ENCODE measurements at regions not wholly inside any gene's neighbourhood (a gene's known extent, or its start where the extent isn't known, plus 50 kb on each side); places are given as distances from the start of the nearest gene placed in this dataset.

DNA sequence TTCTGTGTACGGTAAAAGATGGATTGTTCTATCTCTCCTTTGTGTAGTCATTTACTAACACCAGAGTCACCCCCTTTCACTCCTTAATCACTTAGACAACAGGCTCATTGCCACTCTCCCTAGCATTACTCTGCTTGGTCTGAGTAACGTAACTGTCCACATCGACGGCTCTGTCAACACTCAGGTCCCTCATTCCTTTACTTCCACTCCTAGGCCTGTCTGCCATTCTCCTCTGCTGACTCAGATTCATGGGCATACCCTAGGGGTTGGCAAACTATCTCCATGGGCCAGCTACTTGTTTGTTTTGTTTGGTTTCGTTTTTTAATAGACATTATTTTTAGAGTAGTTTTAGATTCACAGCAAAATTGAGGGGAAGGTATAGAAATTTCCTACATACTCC lies 243.9 kb downstream of the NR4A2 start:
- no peak for DNase-seq

DNA sequence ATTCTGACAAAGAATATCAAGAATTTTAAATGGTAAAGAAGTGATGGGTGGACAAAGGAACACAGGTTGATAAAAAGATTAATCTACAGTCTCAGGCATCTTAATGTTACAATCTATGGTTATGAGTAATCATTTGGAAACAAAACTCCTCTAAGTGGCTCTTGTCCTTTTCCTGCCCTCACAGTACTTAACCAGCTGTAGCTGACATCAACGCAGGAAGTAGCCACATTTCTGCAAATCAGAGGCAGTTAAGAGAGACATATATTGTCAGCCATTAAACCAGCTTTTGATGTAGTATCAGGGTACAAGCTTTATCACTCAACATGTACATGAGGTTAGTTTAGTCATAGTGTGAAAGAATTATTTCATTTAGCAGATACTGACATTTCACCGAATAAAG lies 244.6 kb downstream of the NR4A2 start:
- no peak for DNase-seq

DNA sequence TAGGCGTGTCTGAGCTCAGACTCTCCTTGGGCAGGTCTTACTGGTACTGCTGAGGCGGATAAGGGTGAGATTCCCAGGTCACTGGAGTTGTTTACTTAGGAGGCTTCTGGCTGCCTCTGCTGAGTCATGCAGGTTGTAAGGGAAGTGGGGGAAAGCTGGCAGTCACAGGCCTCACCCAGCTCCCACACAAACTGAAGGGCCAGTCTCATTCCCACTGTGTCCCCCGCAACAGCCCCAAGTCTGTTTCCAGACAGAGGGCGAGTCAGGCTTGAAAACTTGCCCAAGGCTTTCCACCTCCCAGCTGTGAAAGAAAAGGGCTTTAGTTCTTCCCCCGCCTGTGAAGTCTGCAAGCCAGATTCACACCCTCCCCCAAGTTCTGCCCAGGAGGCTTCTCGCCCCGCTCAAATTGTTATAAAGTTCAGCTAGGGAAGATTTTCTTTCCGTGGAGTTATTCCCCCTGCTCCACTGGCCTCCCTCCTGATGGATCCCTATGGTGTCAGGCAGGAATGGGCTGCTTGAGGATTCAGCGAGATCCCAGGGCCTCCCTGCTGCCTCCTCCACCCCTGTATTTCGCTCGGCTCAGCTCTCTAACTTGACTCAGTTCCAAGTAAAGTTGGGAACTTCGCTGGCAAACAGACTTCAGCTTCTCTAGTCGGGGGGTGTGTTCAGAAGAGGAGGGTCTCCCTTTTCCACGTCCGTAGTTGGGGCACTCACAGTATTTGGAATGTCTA lies 248.6 kb downstream of the NR4A2 start:
- peak in 2 of 56 donors; percentile 2 to 4 for DNase-seq

DNA sequence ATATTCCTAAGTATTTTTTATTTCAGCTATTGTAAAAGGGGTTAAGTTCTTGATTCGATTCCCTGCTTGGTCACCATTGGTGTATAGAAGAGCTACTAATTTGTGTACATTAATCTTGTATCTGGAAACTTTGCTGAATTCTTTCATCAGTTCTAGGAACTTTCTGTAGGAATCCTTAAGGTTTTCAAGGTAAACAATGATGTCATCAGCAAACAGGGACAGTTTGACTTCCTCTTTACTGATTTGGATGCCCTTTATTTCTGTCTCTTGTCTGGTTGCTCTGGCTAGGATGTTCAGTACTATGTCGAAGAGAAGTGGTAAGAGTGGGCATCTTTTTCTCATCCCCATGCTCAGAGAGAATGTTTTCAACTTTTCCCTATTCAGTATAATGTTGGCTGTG lies 252.7 kb downstream of the NR4A2 start:
- no peak for DNase-seq

DNA sequence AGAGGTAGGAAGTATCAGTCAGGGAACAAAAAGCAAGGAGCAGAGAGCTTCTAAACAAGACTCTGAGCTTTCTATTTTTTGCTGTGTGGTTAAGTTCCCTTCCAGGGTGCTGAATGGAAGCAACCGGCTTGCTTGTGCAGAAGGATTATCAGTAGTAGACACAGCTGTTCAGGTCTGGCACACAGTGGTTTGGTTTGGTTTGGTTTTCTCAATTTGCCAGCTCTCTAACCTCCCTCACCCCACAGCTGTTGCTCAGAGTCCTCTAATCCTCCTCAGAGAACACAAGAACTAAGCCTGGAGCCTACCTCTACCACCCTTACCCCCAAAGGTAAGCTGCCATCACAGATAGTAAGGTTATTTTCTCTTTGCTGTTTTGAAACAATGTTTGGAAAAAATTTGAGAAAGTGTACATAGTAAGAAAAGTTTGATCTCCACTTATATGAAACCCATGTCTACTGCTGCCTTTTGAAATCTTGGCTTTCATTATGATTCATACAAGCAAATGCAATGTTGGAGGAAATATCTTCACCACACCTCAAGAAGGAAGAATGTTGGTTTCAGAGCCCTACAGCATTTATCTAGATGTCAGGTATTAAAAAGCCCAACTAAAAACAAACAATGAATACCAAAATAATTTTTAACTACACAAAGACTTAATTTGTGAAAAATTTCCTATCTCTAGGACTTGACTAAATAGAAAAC lies 255.3 kb downstream of the NR4A2 start:
- no peak for DNase-seq

DNA sequence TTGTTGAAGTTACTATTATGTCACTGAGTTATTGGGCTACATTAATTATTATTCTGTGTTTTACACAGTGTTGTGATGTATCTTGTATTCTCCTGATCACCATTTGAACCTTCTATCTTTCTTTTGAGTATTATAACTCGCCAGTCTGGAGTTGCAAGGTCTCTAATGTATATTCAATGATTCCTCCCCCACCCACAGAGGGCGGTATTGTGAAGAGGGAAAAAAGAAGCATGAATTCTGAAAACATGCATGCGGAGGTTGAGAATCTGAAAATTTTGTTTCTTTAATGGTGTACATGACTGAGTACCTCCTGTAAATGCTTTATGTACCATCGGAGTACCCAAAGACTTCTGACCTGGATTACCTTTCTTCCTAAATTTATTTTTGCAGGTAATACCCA lies 266.6 kb downstream of the NR4A2 start:
- DNase-seq, result no peak

DNA sequence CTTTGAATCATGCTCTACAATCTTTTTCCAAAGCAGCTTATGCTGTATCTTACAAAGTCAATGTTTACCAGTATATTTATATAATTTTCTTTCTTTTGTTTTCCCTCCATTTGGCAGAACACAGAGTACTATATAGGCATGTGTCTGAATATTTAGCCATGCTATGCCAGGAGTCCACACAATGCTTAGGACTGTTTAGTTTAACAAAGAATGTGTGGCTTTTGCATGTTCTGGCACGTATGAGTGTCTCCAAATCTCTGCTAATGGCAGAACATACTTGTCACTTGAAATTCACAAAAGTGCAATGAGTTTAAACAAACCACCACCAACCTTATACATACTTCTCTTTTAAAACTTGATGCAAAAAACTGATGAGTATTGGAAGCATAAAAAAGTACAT lies 268.0 kb downstream of the NR4A2 start:
- no peak for DNase-seq

DNA sequence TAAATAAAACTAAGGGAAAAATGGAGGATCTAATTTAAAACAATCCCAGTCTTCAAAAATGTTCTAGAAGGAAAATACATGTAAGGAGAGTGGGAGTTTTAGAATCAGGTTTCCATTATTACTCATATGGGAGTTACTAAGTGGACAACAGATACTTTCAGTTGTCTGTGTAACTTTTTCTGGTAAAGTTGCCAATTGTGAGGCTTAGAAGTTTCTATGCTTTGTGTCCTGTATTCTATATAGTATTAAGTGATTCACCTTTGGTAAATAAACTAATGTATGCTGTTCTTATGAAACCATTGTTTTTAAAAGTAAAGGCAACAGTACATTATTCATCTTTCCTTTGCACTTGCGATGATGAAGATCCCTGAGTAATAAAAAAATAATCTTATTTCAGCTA lies 274.9 kb downstream of the NR4A2 start:
- DNase-seq, result no peak

DNA sequence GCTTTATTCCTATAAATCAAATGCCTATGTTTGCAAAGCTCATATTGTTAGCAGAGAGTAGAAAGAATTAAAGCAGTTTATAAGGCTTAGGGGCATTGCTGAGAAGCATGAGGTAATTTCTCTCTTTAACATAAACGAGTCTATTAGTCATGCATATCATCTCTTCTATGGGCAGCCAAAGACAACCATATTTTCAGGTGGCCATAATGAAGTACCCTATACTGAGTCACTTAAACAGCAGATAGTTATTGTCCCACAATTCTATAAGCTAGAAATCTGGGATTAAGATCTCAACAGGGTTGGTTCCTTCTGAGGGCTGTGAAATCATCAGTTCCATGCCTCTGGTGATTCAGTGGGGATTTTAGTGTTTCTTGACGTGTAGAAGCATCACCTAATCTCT lies 277.5 kb downstream of the NR4A2 start:
- DNase-seq, result no peak

DNA sequence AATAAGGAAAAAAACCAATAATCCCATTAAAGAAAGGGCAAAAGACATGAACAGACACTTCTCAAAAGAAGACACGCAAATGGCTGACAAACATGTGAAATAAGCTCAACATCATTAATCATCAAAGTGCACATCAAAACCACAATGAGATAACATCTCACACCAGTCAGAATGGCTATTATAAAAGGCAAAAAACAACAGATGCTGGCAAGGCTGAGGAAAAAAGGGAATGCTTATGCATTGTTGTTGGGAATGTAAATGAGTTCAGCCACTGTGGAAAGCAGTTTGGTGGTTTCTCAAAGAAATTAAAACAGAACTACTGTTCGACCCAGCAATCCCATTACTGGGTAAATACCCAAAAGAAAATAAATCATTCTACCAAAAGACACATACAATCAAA lies 285.6 kb downstream of the NR4A2 start:
- no peak for DNase-seq

DNA sequence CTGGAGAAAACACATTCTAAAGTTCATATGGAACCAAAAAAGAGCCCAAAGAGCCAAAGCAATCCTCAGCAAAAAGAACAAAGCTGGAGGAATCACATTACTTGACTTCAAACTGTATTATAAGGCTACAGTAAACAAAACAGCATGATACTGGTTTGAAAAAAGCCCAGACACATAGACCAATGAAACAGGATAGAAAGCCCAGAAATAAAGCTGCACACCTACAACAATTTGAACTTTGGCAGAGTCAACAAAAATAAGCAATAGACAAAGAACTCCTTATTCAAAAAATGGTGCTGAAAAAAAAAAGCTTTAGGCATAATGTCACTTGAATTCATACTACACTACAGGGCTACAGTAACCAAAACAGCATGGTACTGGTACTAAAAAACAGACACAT lies 289.6 kb downstream of the NR4A2 start:
- DNase-seq, result no peak

DNA sequence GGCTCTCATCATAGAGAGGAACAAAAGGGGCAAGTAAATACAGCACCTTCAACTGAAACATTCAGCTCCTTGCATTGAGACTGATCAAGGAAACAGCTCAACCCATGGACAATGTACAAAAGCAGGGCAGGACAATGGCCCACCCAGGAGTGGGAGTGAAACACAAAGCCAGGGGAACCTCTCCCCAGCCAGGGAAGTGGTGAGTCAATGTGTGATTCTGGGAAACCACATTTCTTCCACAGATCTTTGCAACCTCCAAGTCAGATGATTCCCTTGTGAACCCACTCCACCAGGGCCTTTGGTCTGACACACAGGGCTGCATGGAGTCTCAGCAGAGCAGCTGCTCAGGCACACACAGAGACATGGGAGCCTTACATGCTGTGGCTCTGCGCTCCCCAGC lies 294.5 kb downstream of the NR4A2 start:
- DNase-seq, result no peak

DNA sequence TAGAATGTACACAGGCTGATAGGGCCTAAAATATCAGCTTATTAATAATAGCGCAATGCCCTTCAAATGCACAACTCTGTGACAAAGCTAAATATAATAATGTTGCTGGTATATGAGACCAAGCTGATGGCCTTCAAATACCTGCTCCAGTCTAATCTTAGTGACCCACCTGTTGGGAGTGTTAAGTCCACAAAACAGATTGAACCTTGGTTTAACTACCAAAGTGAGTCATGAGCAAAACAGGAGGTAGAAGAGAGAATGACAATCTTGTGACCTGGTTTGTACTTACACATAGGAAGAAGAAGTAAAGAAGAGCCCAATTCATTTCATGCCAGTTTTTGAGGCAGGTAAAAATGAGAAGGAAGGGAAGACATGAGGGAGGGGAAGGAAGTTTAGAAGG lies 295.0 kb downstream of the NR4A2 start:
- no peak for DNase-seq

DNA sequence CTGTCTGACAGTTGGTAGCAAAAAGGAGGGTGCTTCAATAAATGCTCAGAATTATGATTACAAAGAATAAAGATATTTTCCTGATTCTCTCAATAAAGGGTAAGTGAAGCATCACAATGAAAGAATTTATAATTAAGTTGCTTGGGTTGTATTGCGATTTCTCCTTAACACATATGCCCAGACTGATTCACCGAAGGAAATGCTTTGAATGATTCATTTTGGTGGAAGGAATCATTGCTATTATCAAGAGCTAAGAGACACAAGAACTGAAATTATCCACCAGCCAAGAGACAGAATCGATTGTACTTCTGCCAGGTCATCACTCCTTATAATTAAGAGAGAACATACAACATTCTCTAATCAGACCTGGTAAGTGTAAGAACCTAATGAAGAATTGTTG lies 301.4 kb downstream of the NR4A2 start:
- no peak for DNase-seq

DNA sequence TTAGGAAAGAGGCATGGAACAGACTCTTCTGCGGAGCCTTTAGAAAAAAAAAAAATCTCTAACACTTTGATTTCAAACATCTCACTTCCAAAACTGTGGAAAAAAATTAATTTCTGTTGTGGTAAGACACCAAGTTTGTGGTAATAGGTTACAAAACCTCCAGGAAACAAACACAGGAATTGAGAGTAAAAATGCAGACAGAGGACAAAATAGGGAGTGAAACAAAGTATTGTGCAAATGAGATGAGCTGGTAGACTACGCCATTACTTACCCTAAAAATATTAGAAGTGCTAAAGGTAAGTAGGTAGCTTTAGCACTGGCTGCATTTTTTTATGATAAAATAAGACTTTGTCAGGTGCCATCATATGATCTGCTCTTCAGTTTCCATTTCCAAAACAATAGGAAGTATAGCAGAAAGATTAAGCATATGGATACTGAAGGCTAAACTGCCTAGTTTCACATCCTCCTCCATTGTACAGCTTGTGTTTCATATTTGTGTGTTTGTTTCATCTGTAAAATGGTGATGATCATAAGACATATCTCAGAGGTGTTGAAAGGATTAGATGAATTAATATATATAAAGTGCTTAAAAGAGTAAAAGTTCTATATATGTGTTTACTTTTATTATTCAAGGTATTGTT lies 309.2 kb downstream of the NR4A2 start:
- no peak for DNase-seq

DNA sequence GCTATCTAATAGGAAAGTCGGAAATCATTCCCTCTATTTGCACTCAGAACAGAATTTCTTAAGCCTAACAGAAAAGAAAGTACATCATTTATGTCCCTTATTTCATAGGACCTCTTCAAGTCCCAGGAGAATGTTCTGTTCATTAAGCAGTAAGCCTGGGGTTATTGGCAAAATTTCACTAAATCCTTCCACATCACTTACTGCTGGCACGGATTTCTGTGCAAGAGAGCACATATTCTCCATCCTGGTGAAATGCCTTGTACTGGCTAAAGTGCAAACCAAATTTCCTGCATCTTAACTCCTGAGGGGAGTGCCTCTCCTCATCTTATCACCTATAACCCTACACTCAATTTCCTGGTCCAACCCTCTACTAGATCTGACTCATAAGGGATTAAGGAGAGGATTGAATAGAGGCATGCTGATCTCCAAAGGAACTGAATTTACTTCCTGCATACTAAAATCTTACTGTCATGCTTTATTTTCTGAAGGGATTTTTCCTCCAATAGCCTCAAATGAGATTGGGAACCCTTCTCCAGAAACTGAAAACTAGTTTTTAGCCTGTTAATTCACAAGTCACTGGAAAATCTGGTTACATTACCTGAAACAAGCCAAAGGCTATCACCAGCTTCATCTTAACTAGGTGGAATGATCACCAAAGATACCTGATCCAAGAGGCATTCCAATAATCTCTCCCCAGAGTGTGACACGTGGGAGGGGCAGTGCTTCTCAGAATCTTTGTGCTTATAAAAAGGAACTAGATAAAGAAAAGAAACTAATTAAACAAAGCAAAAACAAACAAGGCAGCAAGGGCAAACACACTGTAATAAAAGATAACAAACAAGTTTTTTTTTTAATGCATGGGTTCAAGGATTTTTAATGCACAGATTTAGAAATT lies 311.1 kb downstream of the NR4A2 start:
- no peak for DNase-seq

DNA sequence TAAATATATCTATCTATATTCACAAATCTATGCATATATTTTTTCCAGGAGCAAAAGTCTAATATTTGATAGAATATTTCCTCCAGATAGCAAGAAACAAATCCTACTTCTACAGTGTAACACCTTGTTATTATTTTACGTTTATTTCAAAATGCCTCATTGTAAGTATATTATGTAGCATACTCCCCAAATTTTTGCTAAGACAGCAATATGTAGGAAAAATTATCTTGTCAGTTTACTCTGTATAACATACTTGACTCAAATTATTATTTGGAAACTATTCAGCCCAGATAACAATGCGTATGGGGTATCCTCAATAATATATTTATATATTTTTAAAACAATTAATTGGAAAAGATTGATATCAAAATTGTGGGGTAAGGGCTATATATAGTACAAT lies 313.2 kb downstream of the NR4A2 start:
- no peak for DNase-seq

DNA sequence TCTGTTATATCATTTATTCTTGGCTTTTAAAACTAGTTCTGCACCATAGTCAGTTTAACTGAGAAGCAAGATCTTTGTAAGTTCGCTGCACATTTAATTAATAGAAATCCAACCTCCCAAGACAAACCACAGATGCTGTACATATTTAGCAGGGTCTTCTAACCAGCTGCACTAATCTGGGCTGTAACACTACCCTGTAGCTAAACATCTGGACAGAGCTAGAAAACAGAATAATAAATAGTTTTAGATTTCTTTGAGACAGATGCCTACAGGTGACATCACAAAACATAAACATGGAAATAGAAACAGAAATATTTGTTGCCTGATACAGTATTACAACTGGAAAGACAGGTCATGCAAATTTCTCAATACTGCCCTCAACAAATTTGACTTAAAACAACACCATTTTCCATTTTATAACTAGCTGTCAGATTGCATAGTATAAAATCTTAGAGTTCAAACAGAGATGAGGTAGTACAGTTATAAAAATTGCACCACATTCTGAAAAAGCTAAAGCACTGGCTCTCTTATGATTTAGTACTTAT lies 315.1 kb downstream of the NR4A2 start:
- DNase-seq, result no peak

DNA sequence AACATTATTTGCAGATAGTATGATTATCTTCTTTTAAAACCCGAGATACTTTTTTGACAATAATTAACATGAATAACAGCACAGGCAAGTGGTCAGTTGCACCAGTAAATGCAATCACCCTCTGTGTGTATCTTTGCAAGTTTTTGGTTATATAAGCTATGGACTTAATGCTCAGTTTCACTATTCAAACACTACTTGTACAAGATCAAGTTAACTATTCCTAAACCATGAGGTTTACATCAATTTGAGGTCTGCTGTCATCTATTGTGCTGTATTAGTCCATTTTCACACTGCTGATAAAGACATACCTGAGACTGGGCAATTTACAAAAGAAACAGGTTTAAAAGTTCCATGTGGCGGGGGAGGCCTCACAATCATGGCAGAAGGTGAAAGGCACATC lies 323.2 kb downstream of the NR4A2 start:
- no peak for DNase-seq

DNA sequence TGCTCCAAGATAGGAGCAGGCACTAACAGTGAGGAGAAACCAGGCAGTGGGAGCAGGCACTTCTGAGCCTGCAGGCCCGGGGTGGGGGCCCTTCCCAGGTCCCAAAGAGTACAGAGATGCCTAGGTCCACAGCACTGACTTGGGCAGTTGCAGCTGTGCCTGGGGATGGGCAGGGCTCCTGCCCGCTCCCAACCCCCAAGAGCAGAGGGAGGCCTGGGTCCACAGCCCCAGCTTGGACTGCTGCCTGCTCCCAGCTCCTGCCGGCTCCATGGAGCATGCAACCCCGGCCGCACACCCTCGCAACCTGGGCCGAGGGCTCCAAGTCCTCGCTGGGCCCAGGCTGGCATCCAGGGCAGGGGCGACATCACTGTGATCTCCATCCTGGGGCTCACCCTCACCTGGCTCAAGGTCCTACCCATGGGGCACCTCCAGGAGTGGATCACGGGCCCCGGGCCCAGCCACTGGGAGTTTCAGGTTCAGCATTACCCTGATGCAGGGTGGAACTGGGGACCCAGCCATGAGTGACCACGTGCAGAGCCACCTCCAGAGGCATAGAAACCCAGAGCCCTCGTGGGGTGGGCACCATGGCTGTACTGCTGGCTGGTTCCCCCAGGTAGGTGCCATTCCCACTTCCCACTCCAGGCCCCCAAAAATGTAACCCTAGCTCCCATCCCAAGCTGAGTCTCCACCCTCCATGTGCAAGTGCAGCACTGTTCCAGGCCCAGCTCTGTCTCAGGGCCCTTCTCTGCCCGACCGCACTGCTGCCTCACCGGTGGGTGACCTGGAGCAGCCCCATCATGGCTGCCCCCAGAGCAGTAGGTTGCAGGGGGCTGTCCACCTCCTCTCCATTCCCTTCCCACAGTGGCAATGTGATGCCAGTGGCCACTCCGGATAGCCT lies 325.6 kb downstream of the NR4A2 start:
- no peak for DNase-seq

Data from amygdala (tissue), 56 donors.